Natural killer cell (primary cell): ENCODE measurements at regions not wholly inside any gene's neighbourhood (a gene's known extent, or its start where the extent isn't known, plus 50 kb on each side); places are given as distances from the start of the nearest gene placed in this dataset.

ENCODE experiments used
- ATAC-seq, 3 donors: fragments of 150-1000 bp in 2 of 3; fragments of 200-7000 bp in 1 of 3; cut with Tn5 transposase; 1 replicate in 1 of 3; 2 replicates in 2 of 3; pipeline ENCODE4 v1.10.0; 2021; ENCODE audit warnings: mild to moderate bottlenecking in 2 of 3, moderate library complexity in 2 of 3
- DNase-seq, 2 donors: peaks; one replicate each; pipeline versions ENCODE4 v3.0.0 to v3.0.0-alpha.2; 2013 to 2021; ENCODE audit warnings: mixed read lengths in 1 of 2
- H3K27ac ChIP-seq: one replicate; pipeline ENCODE4 v1.5.1; 2013; ENCODE audit warnings: mild to moderate bottlenecking, low read length
- H3K27me3 ChIP-seq: one replicate; pipeline ENCODE4 v1.6.1; 2013; ENCODE audit warnings: low read length; ENCODE audit not compliant: control insufficient read depth, insufficient read depth
- H3K36me3 ChIP-seq: one replicate; pipeline ENCODE4 v1.6.1; 2013; ENCODE audit warnings: low read length; ENCODE audit not compliant: control insufficient read depth, insufficient read depth
- H3K4me1 ChIP-seq: one replicate; pipeline ENCODE4 v1.6.1; 2013; ENCODE audit warnings: low read length; ENCODE audit not compliant: control insufficient read depth, insufficient read depth
- H3K4me3 ChIP-seq: one replicate; pipeline ENCODE4 v1.5.1; 2013; ENCODE audit warnings: low read length
- H3K9me3 ChIP-seq: one replicate; pipeline ENCODE4 v1.6.1; 2013; ENCODE audit warnings: low read length; ENCODE audit not compliant: control insufficient read depth, insufficient read depth
- H3K27ac Mint-ChIP-seq, 2 donors: one replicate each; pipeline ENCODE4 v1.8.0; 2022; ENCODE audit warnings: mild to moderate bottlenecking in 2 of 2, mixed read lengths in 2 of 2, moderate library complexity in 1 of 2
- H3K27me3 Mint-ChIP-seq, 2 donors: one replicate each; pipeline ENCODE4 v1.8.0; 2022; ENCODE audit warnings: low read depth in 2 of 2, mixed read lengths in 2 of 2
- H3K36me3 Mint-ChIP-seq: one replicate; pipeline ENCODE4 v1.8.0; 2022; ENCODE audit warnings: mixed read lengths
- H3K4me1 Mint-ChIP-seq, 2 donors: one replicate each; pipeline ENCODE4 v1.8.0; 2022; ENCODE audit warnings: mixed read lengths in 2 of 2
- H3K4me3 Mint-ChIP-seq: one replicate; pipeline ENCODE4 v1.8.0; 2022; ENCODE audit warnings: mild to moderate bottlenecking, moderate library complexity, mixed read lengths
- H3K9me3 Mint-ChIP-seq, 2 donors: one replicate each; pipeline ENCODE4 v1.8.0; 2022; ENCODE audit warnings: mixed read lengths in 2 of 2
- CTCF ChIP-seq: fragments of 200-600 bp; IDR thresholded peaks from one replicate; pipeline ENCODE4 v1.8.0; 2022; ENCODE audit warnings: antibody characterized with exemption
- WGBS: methylation state at CpG from one replicate; pipeline ENCODE4 v1.1.7; 2013; ENCODE audit warnings: missing lambda C conversion rate; ENCODE audit not compliant: insufficient coverage; 5-methylcytosine and 5-hydroxymethylcytosine counted together
- intact Hi-C: fragments of 100-400 bp; cut with micrococcal nuclease; formaldehyde crosslinking; loops from one replicate; pipeline ENCODE4 v1.14.2; 2022

GRCh38 chr14:48643241-48643640 is 942.9 kb downstream of the RPS29 start:
- DNase-seq (no peak), ATAC-seq (no peak)
- Mint-ChIP-seq H3K36me3 (no peaks in the 10 kb centered on the region), H3K4me3 (no peak overlapping the region), H3K9me3 (peaks cover 4 to 14% of the 10 kb centered on the region in 2 donors), H3K27ac (no peak overlapping the region), H3K27me3 (no peaks in the 10 kb centered on the region), H3K4me1 (no peaks in the 10 kb centered on the region)
- Histone ChIP-seq H3K4me3 (no peak overlapping the region), H3K27me3 (no peaks in the 10 kb centered on the region), H3K27ac (no peak overlapping the region), H3K4me1 (no peaks in the 10 kb centered on the region), H3K9me3 (no peaks in the 10 kb centered on the region), H3K36me3 (no peaks in the 10 kb centered on the region)
- TF ChIP-seq CTCF, result no peak
- intact Hi-C loops, result no loop called here
- WGBS, result no CpG with 5 or more reads among the region's 1 CpG

GRCh38 chr14:48628870-48629269 is 953.5 kb upstream of the MDGA2 start:
- Histone ChIP-seq H3K4me3 (no peak overlapping the region), H3K27ac (no peak overlapping the region), H3K36me3 (no peaks in the 10 kb centered on the region), H3K9me3 (no peaks in the 10 kb centered on the region), H3K27me3 (no peaks in the 10 kb centered on the region), H3K4me1 (no peaks in the 10 kb centered on the region)
- intact Hi-C loops, result no loop called here
- TF ChIP-seq CTCF, result no peak
- H3K4me1 Mint-ChIP-seq, result no peaks in the 10 kb centered on the region
- H3K27ac Mint-ChIP-seq, result no peak overlapping the region
- H3K27me3 Mint-ChIP-seq, result no peaks in the 10 kb centered on the region
- no peak overlapping the region for H3K4me3 Mint-ChIP-seq
- peaks cover 12 to 20% of the 10 kb centered on the region in 2 donors for H3K9me3 Mint-ChIP-seq
- ATAC-seq (no peak), DNase-seq (no peak)
- no peaks in the 10 kb centered on the region for H3K36me3 Mint-ChIP-seq

GRCh38 chr14:48622980-48623379 is 947.6 kb upstream of the MDGA2 start:
- Histone ChIP-seq H3K4me3 (no peak overlapping the region), H3K36me3 (no peaks in the 10 kb centered on the region), H3K9me3 (no peaks in the 10 kb centered on the region), H3K27me3 (no peaks in the 10 kb centered on the region), H3K27ac (no peak overlapping the region), H3K4me1 (no peaks in the 10 kb centered on the region)
- no peak overlapping the region for H3K4me3 Mint-ChIP-seq
- H3K4me1 Mint-ChIP-seq, result no peaks in the 10 kb centered on the region
- ATAC-seq (no peak), DNase-seq (no peak)
- WGBS, result no CpG with 5 or more reads among the region's 1 CpG
- H3K27me3 Mint-ChIP-seq, result no peaks in the 10 kb centered on the region
- H3K27ac Mint-ChIP-seq, result no peak overlapping the region
- intact Hi-C loops, result no loop called here
- H3K36me3 Mint-ChIP-seq, result no peaks in the 10 kb centered on the region
- H3K9me3 Mint-ChIP-seq, result peaks cover 7 to 9% of the 10 kb centered on the region in 2 donors
- no peak for TF ChIP-seq CTCF

- Histone ChIP-seq H3K27ac (no peak overlapping the region), H3K4me3 (no peak overlapping the region), H3K9me3 (no peaks in the 10 kb centered on the region), H3K27me3 (no peaks in the 10 kb centered on the region), H3K36me3 (no peaks in the 10 kb centered on the region), H3K4me1 (no peaks in the 10 kb centered on the region)
- Mint-ChIP-seq H3K27ac (no peak overlapping the region), H3K4me1 (no peaks in the 10 kb centered on the region), H3K4me3 (no peak overlapping the region), H3K27me3 (no peaks in the 10 kb centered on the region), H3K9me3 (peaks cover 0 to 3% of the 10 kb centered on the region in 2 donors), H3K36me3 (no peaks in the 10 kb centered on the region)
- no peak for TF ChIP-seq CTCF
- WGBS, result 60% methylated on average over 1 of the region's 1 CpG
- intact Hi-C loops, result no loop called here
- DNase-seq (no peak), ATAC-seq (no peak)
Measured at GRCh38 chr14:48618057-48618456, 942.7 kb upstream of the MDGA2 start.
